ENCODE measurements at regions not wholly inside any gene's neighbourhood (a gene's known extent, or its start where the extent isn't known, plus 50 kb on each side); places are given as distances from the start of the nearest gene placed in this dataset.
A peak's percentile ranks its signal among the peaks of the same experiment; 100 is the strongest.

DNA sequence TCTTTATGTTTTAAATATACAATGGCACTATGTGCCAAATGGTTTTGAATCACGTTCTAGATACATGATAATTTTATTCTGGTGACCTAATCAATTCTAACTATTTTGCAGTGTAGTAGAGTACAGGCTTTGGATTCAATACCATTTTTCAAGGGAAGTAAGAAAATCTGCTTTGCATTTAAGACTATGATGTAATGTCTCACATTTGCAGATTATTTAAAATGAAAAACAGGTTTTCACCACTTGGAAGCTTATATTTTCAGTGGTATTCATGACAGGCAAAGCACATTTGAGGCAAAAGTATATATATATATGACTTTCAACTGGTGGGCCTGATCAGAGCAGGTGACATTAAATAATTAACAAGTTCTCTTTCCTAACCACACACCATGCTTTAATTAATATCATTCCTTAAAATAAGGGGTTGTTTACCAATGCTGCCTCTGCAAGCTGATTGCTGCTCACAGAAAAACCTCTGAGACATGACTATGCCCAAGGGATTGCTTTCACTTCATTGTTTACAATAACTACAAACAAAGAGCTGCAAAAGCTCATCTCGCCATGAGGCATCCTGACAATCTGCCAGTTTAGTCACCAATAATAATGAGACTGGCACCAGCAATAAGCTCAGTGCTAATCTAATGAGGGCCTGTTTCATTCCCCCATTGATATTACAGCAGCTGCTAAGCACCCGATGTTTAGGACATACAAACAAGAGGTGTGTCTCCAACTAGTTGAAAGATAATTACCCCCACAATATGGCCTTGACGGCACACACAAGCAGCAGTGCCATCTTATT, 1176.0 kb upstream of the GJE1 start:
- DNase-seq = peak; percentile 54

DNA sequence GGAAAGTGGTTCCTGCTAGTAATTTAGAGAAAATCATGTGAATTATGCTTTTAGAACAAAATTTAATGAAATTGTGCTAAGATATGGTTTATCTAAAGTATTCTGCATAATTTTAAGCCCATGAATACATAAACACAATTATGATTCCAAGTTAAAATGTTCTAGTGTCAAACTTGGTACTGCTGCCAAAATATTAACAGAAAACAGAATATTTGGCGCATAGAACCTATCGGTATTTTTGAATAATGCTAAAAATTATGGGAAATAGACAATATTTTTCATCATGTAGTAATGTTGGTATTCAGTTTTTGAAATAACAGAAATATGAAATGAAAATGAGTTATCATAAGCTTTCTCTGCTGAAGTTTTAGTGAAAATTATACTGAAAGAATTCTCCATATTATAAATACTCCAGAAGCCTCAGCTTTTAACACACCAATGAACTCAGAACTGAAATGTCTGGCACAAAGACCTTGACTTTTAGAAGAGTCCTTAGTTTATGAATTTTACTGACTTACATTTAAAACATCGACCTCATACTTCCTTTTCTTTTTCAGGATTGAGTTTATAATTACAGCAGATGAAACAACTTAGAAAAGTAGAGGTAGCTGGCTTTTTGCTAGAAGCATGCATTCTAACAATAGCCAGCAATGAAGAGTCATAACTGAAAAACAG, 1192.3 kb upstream of the GJE1 start:
- no peak for DNase-seq

DNA sequence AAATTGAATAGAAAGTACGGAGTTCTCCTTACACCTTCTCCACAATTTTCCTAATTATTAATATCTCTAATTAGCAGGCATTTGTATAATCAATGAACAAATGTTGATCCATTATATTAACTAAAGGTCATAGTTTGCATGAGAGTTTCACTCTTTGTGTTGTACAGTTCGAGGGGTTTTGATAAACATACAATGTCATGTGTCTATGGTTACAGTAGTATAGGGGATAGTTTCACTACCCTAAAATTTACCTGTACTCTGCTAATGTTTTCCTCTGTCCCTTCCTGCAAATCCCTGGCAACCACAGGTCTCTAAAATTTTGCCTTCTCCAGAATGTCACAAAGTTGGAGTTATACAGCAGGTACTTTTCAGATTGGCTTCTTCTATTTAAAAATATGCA, 1199.8 kb upstream of the GJE1 start:
- no peak for DNase-seq

GRCh38 chr6:140931581-140931980, 1201.1 kb upstream of the GJE1 start:
- DNase-seq = no peak

- DNase-seq = no peak
These were observed 1203.6 kb upstream of the GJE1 start for GRCh38 chr6:140929121-140929520.

- no peak for DNase-seq
These were observed 1209.7 kb upstream of the GJE1 start for GRCh38 chr6:140923048-140923447.

DNA sequence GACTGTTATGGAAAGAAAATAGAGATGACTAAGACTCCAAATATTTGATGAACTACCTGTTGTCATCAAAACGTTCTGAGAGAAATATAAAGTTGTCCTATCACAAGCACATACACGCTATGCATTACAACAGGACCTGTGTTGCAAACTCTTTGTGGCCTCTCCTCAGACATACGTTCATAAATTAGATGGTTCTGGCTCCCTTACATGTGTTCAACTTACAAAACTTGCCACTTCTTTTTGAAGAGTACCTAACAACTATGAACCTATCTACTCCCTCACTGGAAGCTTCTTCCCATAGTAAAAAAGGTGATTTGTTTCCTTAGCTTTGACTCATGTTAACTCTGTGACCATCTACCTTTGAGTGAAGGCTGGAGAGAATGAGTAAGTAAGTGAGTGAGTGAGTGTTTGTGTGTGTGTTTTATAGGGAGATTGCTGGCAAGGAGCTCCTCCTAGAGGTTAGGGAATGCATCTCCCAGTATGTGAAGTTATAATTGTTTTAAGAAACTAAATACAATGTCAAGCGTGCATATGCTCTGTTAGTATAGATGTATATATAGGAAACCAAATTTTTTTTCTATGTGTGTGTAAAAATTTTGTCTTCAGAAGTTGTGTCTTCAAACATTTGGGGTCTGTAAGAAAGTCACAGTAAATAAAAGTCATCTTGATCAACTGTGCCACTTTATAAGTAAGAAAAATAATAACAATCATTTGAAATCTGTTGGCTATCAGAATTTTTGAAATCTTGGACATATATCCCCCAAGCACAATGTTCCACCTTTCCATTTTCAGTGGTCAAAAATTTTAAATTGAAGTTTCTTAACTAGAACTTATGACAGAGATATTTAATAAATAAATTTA, 1211.1 kb upstream of the GJE1 start:
- peak; percentile 91 for DNase-seq

- DNase-seq = no peak
These were observed 1214.8 kb upstream of the GJE1 start for GRCh38 chr6:140917911-140918310.

DNA sequence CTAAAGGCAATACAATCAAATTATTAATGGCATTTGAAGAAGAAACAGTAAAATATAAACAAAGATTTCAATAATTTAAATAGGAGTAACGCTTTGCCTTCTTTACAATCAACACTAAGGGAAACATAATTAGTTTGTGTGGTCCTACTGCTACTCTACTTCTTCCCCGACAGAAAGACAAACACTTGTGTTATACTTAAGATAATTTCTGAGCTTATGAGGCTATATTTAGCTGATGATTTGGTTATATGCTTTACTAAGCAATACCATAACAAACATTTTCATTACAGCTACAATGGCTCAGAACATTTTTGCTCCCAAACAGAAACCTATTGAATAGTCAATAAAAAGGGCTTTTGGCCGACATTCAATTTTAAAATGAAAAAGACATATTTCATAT, 1217.2 kb upstream of the GJE1 start:
- no peak for DNase-seq

DNA sequence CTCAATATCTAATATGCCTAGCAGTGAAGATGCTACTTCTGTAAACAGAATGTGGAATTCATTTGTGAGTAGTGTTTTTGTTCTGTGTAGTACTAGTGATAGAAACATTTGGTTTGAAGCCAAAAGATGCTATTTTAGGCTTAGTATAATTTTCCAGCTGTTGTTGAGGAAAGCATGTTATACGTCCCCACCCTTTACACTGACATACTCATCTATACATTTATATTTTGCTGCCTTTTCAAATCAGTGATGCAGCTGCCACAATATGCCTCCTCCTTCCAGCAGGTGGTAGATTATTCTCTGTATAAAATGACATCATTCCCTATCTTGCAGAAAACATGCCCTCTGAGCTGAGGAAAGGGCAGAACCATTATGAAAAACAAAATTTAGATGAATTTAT, 1217.6 kb upstream of the GJE1 start:
- peak; percentile 13 for DNase-seq

DNA sequence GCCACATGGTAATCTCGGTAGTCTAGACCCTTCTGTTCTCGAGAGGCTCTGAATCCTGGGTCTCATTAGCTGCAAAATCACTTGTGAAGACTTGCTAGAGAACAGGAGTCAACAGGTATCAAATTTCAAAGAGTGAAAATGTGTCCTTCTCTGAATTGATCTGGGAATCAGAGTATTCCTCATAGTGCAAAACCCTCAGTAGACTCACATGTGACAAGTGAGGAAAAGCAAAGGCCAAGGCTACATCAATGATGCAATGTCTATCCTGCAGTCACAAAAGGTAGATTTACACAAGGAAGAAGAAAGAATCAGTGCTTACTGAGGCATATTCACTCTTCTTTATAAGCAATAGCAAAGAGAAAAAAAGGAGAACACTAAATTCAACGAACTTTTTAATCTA, 1220.0 kb upstream of the GJE1 start:
- no peak for DNase-seq

GRCh38 chr6:140909625-140910024, 1223.1 kb upstream of the GJE1 start:
- DNase-seq = peak; percentile 65

GRCh38 chr6:140909156-140909555, 1223.6 kb upstream of the GJE1 start:
- peak; percentile 62 for DNase-seq

DNA sequence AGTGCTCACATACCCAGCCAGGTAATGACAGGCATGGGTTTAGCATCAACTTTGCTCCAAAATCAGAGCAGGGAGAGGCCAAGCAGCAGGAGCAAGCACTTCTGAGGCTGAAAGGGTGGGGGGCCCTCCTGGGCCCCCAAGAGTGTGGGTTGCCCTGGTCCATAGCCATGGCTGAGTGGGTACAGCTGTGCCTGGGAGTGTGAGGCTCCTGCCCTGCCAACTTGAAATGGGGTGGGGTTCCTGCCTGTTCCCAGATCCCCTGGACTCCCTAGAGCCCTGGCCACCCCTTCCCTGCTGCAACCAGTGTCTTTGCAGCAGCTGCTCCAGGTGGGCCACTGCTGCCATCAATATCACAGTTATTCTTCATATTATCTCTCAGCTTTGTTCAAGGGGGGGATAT, 1224.2 kb upstream of the GJE1 start:
- no peak for DNase-seq

DNA sequence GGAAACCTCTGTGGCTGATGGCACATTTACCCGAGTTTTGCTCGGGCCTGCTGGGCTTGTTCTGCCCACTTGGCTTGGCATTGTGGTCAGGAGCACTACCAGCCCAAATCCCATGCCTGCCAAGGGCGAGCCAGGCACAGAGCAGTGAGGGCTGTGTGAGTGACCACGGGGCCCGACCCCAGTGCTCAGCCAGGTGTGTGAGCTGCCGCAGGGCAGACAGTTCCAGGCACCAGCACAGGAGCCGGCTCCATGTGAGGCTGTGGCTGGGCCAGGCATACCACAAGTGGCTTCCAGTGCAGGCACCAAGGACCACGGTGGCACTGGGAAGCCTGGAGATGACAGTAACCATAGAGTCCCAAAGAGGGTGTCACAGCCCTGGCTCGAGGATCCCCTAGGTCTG, 1225.5 kb upstream of the GJE1 start:
- DNase-seq = no peak

DNA sequence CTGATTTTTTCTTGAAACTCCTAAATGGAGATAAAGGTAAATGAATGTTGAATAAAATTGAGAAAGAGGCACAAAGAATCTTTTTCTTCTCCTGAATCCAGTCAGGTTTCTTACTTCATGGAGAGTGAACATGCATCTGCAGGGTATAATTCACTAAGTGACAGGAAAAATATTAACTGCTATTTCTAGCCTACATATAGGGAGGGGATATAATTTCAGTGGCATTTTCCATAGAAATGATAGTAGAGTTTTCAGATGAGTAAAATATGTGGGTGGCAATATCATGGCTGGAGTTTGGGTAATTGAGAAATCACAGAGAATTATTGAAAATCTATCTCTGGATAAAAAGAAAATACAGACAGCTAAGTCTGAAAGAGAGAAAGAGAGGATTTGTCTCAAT, 1227.0 kb upstream of the GJE1 start:
- DNase-seq = no peak

GRCh38 chr6:140905050-140905449, 1227.7 kb upstream of the GJE1 start:
- DNase-seq = no peak

GRCh38 chr6:140897804-140898573, 1234.7 kb upstream of the GJE1 start:
- DNase-seq = no peak

DNA sequence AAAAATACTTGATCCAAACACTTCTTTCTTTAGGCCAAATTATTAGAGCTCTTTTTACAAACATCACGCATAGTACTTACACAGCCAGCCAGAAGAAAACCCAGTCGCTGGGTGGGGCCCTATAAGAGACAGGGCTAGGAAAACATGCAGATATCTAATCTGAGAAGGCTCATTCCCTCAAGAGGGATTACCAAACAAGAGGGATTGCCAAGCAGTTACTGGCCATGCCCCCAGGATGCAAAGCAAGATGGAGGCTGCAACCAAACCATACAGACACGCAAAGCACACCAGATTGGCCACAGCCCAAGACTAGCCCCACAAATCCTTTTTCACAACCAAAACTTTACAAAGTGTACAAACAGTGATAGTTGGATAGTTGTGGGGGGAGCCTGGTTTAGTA, 1235.4 kb upstream of the GJE1 start:
- no peak for DNase-seq

DNA sequence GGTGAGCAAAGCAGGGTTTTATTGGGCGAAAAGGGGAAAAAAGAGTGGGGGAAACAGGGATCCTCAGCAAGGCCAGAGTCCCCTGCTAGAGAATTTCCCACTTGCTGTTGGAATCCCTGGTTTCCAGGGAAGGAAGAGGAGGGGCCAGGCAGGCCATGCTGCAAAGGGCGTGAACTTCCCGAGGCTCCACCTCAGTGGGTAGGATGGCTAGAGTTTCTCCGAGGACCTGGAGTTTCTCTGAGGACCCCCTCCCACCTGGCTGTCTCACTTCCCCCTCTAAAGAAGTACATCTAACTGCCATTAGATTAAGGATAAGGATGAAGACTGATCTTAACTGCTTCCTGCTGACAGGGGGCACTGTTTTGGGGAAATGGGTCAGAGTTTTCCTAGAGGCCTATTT, 1239.3 kb upstream of the GJE1 start:
- DNase-seq = no peak

DNA sequence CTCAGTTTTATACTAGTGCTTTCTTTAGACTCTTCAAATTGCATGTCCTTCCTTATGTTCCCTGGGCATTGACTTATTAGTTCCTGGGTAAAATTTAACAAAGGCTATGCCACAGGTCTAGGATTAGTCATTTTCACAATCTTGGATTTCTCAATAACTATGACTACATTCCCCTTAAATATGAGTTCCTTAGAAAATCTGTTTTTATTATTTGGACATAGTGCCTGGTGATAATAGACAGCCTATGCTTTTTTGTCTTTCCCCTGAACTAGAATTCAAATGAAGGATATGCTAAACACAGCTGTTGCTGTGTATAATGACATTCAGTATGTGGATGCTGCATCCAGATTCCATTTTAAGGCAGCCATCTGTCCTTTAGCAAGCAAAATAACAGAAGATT, 1252.8 kb upstream of the GJE1 start:
- DNase-seq = peak; percentile 51

- no peak for DNase-seq
These were observed 1258.7 kb upstream of the GJE1 start for GRCh38 chr6:140874066-140874465.

- no peak for DNase-seq
These were observed 1259.8 kb upstream of the GJE1 start for GRCh38 chr6:140872885-140873284.

Data from fibroblast of skin of right biceps (primary cell).